Lower leg skin (tissue), 4 donors: ENCODE measurements at regions not wholly inside any gene's neighbourhood (a gene's known extent, or its start where the extent isn't known, plus 50 kb on each side); places are given as distances from the start of the nearest gene placed in this dataset.

Source experiments
- DNase-seq, 2 donors: peaks; one replicate each; pipeline ENCODE4 v3.0.0-alpha.2; 2019; ENCODE audit warnings: low spot score in 2 of 2
- H3K4me3 ChIP-seq: fragments of 200-600 bp; sonication (generic); 2 replicates; pipeline ENCODE4 v1.5.1; 2017; ENCODE audit warnings: mild to moderate bottlenecking, low read depth; ENCODE audit not compliant: poor library complexity, severe bottlenecking
- POLR2A ChIP-seq, 2 donors: fragments of 450-650 bp; IDR thresholded peaks; one replicate each; pipeline ENCODE4 v1.6.1; 2016 to 2017; ENCODE audit warnings: antibody characterized with exemption in 2 of 2, mild to moderate bottlenecking in 1 of 2, moderate library complexity in 1 of 2
- WGBS, 2 donors: methylation state at CpG; one replicate each; pipeline ENCODE4 v1.1.5; 2018; 5-methylcytosine and 5-hydroxymethylcytosine counted together
- intact Hi-C: fragments of 100-400 bp; cut with DNase I; formaldehyde crosslinking; loops from one replicate; pipeline ENCODE4 v1.15.0; 2023; ENCODE audit warnings: low total_unique reads
- TF ChIP-seq, protein P1 (sequence below), 3 donors: fragments of 450-650 bp; IDR thresholded peaks; one replicate each; pipeline ENCODE4 v1.5.1; 2016; ENCODE audit warnings: antibody characterized with exemption in 3 of 3, mild to moderate bottlenecking in 3 of 3, moderate library complexity in 2 of 3

DNA sequence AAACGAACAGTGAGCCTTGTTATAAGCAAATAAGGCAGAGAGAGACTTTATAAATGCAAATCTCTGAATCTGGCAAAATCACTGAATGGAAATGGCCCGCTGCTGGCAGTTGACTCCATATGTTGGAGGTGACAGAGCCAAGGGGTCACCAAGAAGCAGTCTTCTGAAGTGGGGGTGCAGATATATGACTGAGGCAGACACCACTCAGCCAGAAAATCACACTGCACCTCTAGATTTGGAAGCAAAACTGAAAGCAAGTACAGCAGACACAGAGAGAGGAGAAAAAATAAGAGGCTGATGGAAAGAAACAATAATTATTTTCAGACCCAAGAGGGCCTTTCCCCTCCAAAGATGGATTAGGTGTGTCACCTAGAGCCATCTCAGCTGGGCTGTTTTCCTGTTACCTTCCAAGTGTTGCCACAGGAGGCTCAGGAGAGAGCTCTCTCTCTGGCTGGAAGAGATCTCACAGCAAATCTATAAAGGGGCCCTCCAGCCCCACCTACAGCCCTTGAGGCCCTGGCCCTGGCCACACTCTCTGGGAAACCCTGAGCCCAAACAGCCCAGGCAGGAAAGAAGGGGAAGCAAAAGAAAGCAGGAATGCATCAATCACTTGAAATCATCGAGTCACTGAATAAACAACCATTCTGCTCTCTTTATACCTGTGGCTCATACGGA lies 585.1 kb upstream of the PSMD7 start:
- DNase-seq, result no peak
- H3K4me3 ChIP-seq, result no peak overlapping the region
- TF ChIP-seq, protein P1, sequence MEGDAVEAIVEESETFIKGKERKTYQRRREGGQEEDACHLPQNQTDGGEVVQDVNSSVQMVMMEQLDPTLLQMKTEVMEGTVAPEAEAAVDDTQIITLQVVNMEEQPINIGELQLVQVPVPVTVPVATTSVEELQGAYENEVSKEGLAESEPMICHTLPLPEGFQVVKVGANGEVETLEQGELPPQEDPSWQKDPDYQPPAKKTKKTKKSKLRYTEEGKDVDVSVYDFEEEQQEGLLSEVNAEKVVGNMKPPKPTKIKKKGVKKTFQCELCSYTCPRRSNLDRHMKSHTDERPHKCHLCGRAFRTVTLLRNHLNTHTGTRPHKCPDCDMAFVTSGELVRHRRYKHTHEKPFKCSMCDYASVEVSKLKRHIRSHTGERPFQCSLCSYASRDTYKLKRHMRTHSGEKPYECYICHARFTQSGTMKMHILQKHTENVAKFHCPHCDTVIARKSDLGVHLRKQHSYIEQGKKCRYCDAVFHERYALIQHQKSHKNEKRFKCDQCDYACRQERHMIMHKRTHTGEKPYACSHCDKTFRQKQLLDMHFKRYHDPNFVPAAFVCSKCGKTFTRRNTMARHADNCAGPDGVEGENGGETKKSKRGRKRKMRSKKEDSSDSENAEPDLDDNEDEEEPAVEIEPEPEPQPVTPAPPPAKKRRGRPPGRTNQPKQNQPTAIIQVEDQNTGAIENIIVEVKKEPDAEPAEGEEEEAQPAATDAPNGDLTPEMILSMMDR (IDR thresholded peaks at IDR 0.05), result no peak
- no peak for TF ChIP-seq POLR2A (IDR thresholded peaks at IDR 0.05)
- WGBS, 2 donors, result 71 to 87% methylated on average over 4 of the region's 4 CpGs
- intact Hi-C loops, result no loop called here

- H3K4me3 ChIP-seq, result no peak overlapping the region
- TF ChIP-seq POLR2A (IDR thresholded peaks at IDR 0.05), result no peak
- TF ChIP-seq, protein P1 (IDR thresholded peaks at IDR 0.05), result no peak
- WGBS, 2 donors, result 65 to 79% methylated on average over 9 of the region's 9 CpGs
- intact Hi-C loops, result no loop called here
- no peak for DNase-seq
These were observed 586.1 kb upstream of the PSMD7 start for GRCh38 chr16:73710526-73710925.

DNA sequence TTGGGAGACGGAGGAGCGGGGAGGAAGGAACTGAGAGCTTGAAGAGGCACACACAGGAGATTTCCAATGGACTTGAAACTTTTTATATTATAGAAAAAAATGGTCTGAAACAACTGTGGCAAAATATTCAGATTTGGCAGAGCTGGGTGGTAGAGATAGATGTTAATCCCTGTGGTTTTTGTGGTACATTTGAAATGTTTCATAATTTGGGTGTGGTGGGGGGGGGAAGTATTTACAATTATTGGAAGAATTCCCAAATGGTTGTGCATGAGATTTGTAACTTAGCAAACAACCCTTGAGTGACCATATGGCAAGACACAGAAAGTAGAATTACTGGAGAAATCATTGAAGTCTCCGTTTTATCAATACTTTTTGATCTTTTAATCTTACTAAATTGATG lies 588.8 kb upstream of the PSMD7 start:
- intact Hi-C loops, result no loop called here
- no peak overlapping the region for H3K4me3 ChIP-seq
- 87% methylated on average over 3 of the region's 3 CpGs for WGBS, 2 donors
- TF ChIP-seq, protein P1 (IDR thresholded peaks at IDR 0.05), result no peak
- DNase-seq, result no peak

- no peak for TF ChIP-seq POLR2A (IDR thresholded peaks at IDR 0.05)
- TF ChIP-seq, protein P1 (IDR thresholded peaks at IDR 0.05), result no peak
- DNase-seq, result no peak
- intact Hi-C loops, result no loop called here
- no peak overlapping the region for H3K4me3 ChIP-seq
- WGBS, 2 donors, result 79 to 85% methylated on average over 6 of the region's 6 CpGs
These were observed 592.7 kb upstream of the PSMD7 start for GRCh38 chr16:73703891-73704290.

DNA sequence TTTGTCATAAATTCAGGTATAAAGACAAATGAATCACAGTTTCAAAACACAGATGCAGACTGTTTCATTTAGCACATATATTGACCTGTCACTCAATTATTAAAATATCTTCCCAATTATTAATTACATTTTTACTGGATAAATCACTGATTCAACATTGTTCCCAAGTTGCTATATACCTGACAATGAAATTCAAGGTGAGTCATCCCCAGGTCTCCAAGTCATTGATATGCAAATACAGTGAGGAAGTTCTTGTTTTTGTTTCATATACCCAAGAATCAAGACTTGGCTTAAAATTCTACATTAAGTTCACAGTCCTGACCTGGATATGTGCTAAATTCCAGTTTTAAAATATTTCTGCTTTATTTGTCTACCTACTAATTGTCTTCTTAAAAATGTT lies 599.3 kb upstream of the PSMD7 start:
- TF ChIP-seq, protein P1 (IDR thresholded peaks at IDR 0.05), result no peak
- TF ChIP-seq POLR2A (IDR thresholded peaks at IDR 0.05), result no peak
- DNase-seq, result no peak

DNA sequence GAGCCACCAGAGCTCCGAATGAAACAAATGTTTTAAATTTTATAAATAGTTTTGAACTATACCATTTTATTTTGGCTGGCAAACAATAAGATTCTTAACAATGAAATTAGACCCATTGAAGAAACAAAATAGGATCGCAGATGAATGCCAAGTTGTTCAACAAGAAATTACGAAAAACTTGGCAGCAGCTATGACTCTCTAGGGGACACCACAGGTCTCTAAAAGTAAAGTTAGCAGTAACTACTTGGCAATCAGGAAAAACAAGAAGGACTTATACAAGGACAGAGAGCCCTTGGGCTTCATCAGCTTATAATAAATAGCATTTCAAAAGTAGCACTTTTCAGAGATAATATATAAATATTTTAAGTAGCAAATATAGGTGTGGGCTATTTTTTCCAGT lies 603.8 kb upstream of the PSMD7 start:
- H3K4me3 ChIP-seq, result no peak overlapping the region
- 34 to 45% methylated on average over 3 of the region's 3 CpGs for WGBS, 2 donors
- intact Hi-C loops, result no loop called here
- no peak for DNase-seq
- TF ChIP-seq, protein P1 (IDR thresholded peaks at IDR 0.05), result no peak
- TF ChIP-seq POLR2A (IDR thresholded peaks at IDR 0.05), result no peak

More for the DNA sequence above, 599.3 kb upstream of the PSMD7 start:
- H3K4me3 ChIP-seq, result no peak overlapping the region
- intact Hi-C loops, result no loop called here
